Tibial nerve (tissue), 4 donors: ENCODE measurements at regions not wholly inside any gene's neighbourhood (a gene's known extent, or its start where the extent isn't known, plus 50 kb on each side); places are given as distances from the start of the nearest gene placed in this dataset.
"Not testable (repeated sequence)": the region's sequence is repeated elsewhere in the genome, so short reads cannot be mapped to it uniquely, and the experiment has no call there.

Source experiments
- DNase-seq, 2 donors: peaks; one replicate each; pipeline ENCODE4 v3.0.0-alpha.2; 2019; ENCODE audit warnings: low spot score in 2 of 2
- H3K27ac ChIP-seq, 4 donors: fragments of 200-600 bp; sonication (generic) in 3 of 4; one replicate each; pipeline ENCODE4 v1.5.1; 2017 to 2019; ENCODE audit warnings: mild to moderate bottlenecking in 1 of 4
- H3K27me3 ChIP-seq, 2 donors: fragments of 200-600 bp; sonication (generic) in 1 of 2; one replicate each; pipeline versions ENCODE4 v1.5.1 to v1.6.0; 2017 to 2019
- H3K36me3 ChIP-seq, 3 donors: fragments of 200-600 bp; sonication (generic); one replicate each; pipeline ENCODE4 v1.5.1; 2018 to 2019
- H3K4me1 ChIP-seq, 4 donors: fragments of 200-600 bp; sonication (generic) in 3 of 4; one replicate each; pipeline ENCODE4 v1.5.1; 2017 to 2019
- H3K4me3 ChIP-seq, 4 donors: fragments of 200-600 bp; sonication (generic) in 3 of 4; one replicate each; pipeline ENCODE4 v1.5.1; 2017 to 2019; ENCODE audit warnings: mild to moderate bottlenecking in 1 of 4, moderate library complexity in 1 of 4
- H3K9me3 ChIP-seq, 4 donors: fragments of 200-600 bp; sonication (generic) in 3 of 4; one replicate each; pipeline ENCODE4 v1.5.1; 2017 to 2019
- CTCF ChIP-seq, 5 experiments: fragments of 200-600 bp in 3 of 5; fragments of 450-650 bp in 2 of 5; sonication (generic) in 3 of 5; IDR thresholded peaks; one replicate each; pipeline ENCODE4 v1.5.1; 2016 to 2019; ENCODE audit warnings: antibody characterized with exemption in 5 of 5, mild to moderate bottlenecking in 3 of 5, moderate library complexity in 2 of 5
- EP300 ChIP-seq, 2 donors: sonication (generic); formaldehyde crosslinking; IDR thresholded peaks; one replicate each; pipeline ENCODE4 v1.6.1; 2017; ENCODE audit warnings: antibody characterized with exemption in 2 of 2, mild to moderate bottlenecking in 1 of 2
- POLR2A ChIP-seq, 2 donors: fragments of 450-650 bp; IDR thresholded peaks; one replicate each; pipeline ENCODE4 v1.6.1; 2017; ENCODE audit warnings: antibody characterized with exemption in 2 of 2, mild to moderate bottlenecking in 2 of 2, moderate library complexity in 2 of 2
- WGBS, 2 donors: methylation state at CpG; one replicate each; pipeline ENCODE4 v1.1.5; 2018; 5-methylcytosine and 5-hydroxymethylcytosine counted together

- H3K36me3 ChIP-seq = no peaks in the 10 kb centered on the region
- no peak for TF ChIP-seq EP300 (IDR thresholded peaks at IDR 0.05)
- no peak for TF ChIP-seq CTCF (IDR thresholded peaks at IDR 0.05)
- no peaks in the 10 kb centered on the region for H3K9me3 ChIP-seq
- H3K27ac ChIP-seq = no peak overlapping the region
- 42 to 49% methylated on average over 6 of the region's 6 CpGs for WGBS, 2 donors
- no peak overlapping the region for H3K4me3 ChIP-seq
- H3K27me3 ChIP-seq = peaks cover 0 to 3% of the 10 kb centered on the region in 2 donors
- no peaks in the 10 kb centered on the region for H3K4me1 ChIP-seq
- no peak for DNase-seq
These were observed 72.3 kb upstream of the CCL1 start for GRCh38 chr17:34435182-34435928.

GRCh38 chr17:34434052-34434451, 71.0 kb upstream of the CCL1 start:
- peak in 1 of 2 donors; percentile 8 for DNase-seq
- Histone ChIP-seq H3K4me1 (no peaks in the 10 kb centered on the region), H3K9me3 (no peaks in the 10 kb centered on the region), H3K27ac (peak overlapping the region in 1 of 4 donors; percentile 50), H3K4me3 (no peak overlapping the region), H3K36me3 (no peaks in the 10 kb centered on the region), H3K27me3 (no peaks in the 10 kb centered on the region)
- TF ChIP-seq POLR2A (IDR thresholded peaks at IDR 0.05) (no peak), CTCF (IDR thresholded peaks at IDR 0.05) (no peak), EP300 (IDR thresholded peaks at IDR 0.05) (peak in 1 of 2 donors; percentile 57)
- 63 to 69% methylated on average over 4 of the region's 4 CpGs for WGBS, 2 donors

GRCh38 chr17:34424814-34425491, 61.9 kb upstream of the CCL1 start:
- H3K4me1 ChIP-seq = peaks cover 0 to 6% (median 0%) of the 10 kb centered on the region in 4 donors
- TF ChIP-seq POLR2A (IDR thresholded peaks at IDR 0.05) (no peak), CTCF (IDR thresholded peaks at IDR 0.05) (no peak), EP300 (IDR thresholded peaks at IDR 0.05) (no peak)
- no peaks in the 10 kb centered on the region for H3K36me3 ChIP-seq
- H3K27ac ChIP-seq = no peak overlapping the region
- no peaks in the 10 kb centered on the region for H3K9me3 ChIP-seq
- no peak for DNase-seq
- H3K27me3 ChIP-seq = peaks cover 0 to 35% of the 10 kb centered on the region in 2 donors
- no peak overlapping the region for H3K4me3 ChIP-seq
- WGBS, 2 donors = 16 to 25% methylated on average over 14 of the region's 14 CpGs

GRCh38 chr17:34423978-34424813, 61.2 kb upstream of the CCL1 start:
- whole genome bisulfite sequencing, 2 donors = 5 to 7% methylated on average over 26 to 29 of the region's 29 CpGs
- no peak overlapping the region for H3K27ac ChIP-seq
- DNase-seq = no peak
- TF ChIP-seq CTCF (IDR thresholded peaks at IDR 0.05) (no peak), POLR2A (IDR thresholded peaks at IDR 0.05) (no peak), EP300 (IDR thresholded peaks at IDR 0.05) (no peak)
- peaks cover 0 to 35% of the 10 kb centered on the region in 2 donors for H3K27me3 ChIP-seq
- no peak overlapping the region for H3K4me3 ChIP-seq
- peaks cover 0 to 6% (median 0%) of the 10 kb centered on the region in 4 donors for H3K4me1 ChIP-seq
- H3K36me3 ChIP-seq = no peaks in the 10 kb centered on the region
- H3K9me3 ChIP-seq = no peaks in the 10 kb centered on the region

GRCh38 chr17:34423315-34423714, 60.3 kb upstream of the CCL1 start:
- peaks cover 0 to 31% of the 10 kb centered on the region in 2 donors for H3K27me3 ChIP-seq
- not testable (repeated sequence) for DNase-seq, H3K27ac ChIP-seq, H3K9me3 ChIP-seq, H3K4me3 ChIP-seq, H3K4me1 ChIP-seq, H3K36me3 ChIP-seq
- WGBS, 2 donors = 87% methylated on average over 7 of the region's 7 CpGs
